Activated B cell treated with CpG ODN at 0.5 μM for 24 hours (primary cell): ENCODE measurements at regions not wholly inside any gene's neighbourhood (a gene's known extent, or its start where the extent isn't known, plus 50 kb on each side); places are given as distances from the start of the nearest gene placed in this dataset.
"Not testable (repeated sequence)": the region's sequence is repeated elsewhere in the genome, so short reads cannot be mapped to it uniquely, and the experiment has no call there.

Source experiments
- ATAC-seq: fragments of 200-7000 bp; cut with Tn5 transposase; one replicate; pipeline ENCODE4 v1.10.0; 2021; ENCODE audit warnings: low read depth, mild to moderate bottlenecking, moderate library complexity
- CTCF ChIA-PET: fragments of 350-600 bp; sonication (Branson Sonifier 250); formaldehyde crosslinking; loops from one replicate; lab custom pipeline; 2021; ENCODE audit warnings: antibody characterized with exemption; lab: Charles Lee
- POLR2A ChIA-PET: fragments of 350-600 bp; sonication (Branson Sonifier 250); formaldehyde crosslinking; loops from one replicate; lab custom pipeline; 2021; ENCODE audit warnings: antibody characterized with exemption; lab: Charles Lee
- DNase-seq: peaks from one replicate; pipeline ENCODE4 v3.0.0; 2022
- H3K27ac Mint-ChIP-seq: one replicate; pipeline ENCODE4 v1.8.0; 2020; ENCODE audit warnings: mixed read lengths
- H3K27me3 Mint-ChIP-seq: one replicate; pipeline ENCODE4 v1.8.0; 2021; ENCODE audit warnings: mixed read lengths
- H3K36me3 Mint-ChIP-seq: one replicate; pipeline ENCODE4 v1.8.0; 2021; ENCODE audit warnings: low read depth, mixed read lengths
- H3K4me1 Mint-ChIP-seq: one replicate; pipeline ENCODE4 v1.8.0; 2021; ENCODE audit warnings: mixed read lengths
- H3K4me3 Mint-ChIP-seq: one replicate; pipeline ENCODE4 v1.8.0; 2020; ENCODE audit warnings: mild to moderate bottlenecking, mixed read lengths
- H3K9me3 Mint-ChIP-seq: one replicate; pipeline ENCODE4 v1.8.0; 2020; ENCODE audit warnings: mixed read lengths
- CTCF ChIP-seq: fragments of 200-600 bp; IDR thresholded peaks from one replicate; pipeline ENCODE4 v1.8.0; 2022; ENCODE audit warnings: antibody characterized with exemption, mild to moderate bottlenecking
- intact Hi-C: fragments of 100-400 bp; cut with micrococcal nuclease; formaldehyde crosslinking; loops from one replicate; pipeline ENCODE4 v1.15.1; 2024

GRCh38 chr3:70466096-70466495, 153.7 kb upstream of the MDFIC2 start:
- no peaks in the 10 kb centered on the region for H3K4me1 Mint-ChIP-seq
- TF ChIP-seq CTCF: no peak
- H3K36me3 Mint-ChIP-seq: no peaks in the 10 kb centered on the region
- H3K27ac Mint-ChIP-seq: no peak overlapping the region
- no peak for DNase-seq
- POLR2A ChIA-PET: no interaction called here
- ATAC-seq: no peak
- H3K9me3 Mint-ChIP-seq: peaks cover 3% of the 10 kb centered on the region
- no peaks in the 10 kb centered on the region for H3K27me3 Mint-ChIP-seq
- CTCF ChIA-PET: no interaction called here
- H3K4me3 Mint-ChIP-seq: no peak overlapping the region
- intact Hi-C loops: no loop called here

- CTCF ChIA-PET: no interaction called here
- DNase-seq (no peak), ATAC-seq (no peak)
- peaks cover 8% of the 10 kb centered on the region for H3K9me3 Mint-ChIP-seq
- no peaks in the 10 kb centered on the region for H3K4me1 Mint-ChIP-seq
- no peak overlapping the region for H3K27ac Mint-ChIP-seq
- H3K4me3 Mint-ChIP-seq: no peak overlapping the region
- intact Hi-C loops: no loop called here
- TF ChIP-seq CTCF: no peak
- H3K27me3 Mint-ChIP-seq: peaks cover 4% of the 10 kb centered on the region
- POLR2A ChIA-PET: no interaction called here
- H3K36me3 Mint-ChIP-seq: no peaks in the 10 kb centered on the region
Measured at GRCh38 chr3:70464876-70465275, 152.4 kb upstream of the MDFIC2 start.

- Mint-ChIP-seq H3K27ac (no peak overlapping the region), H3K27me3 (peaks cover 4% of the 10 kb centered on the region), H3K9me3 (peaks cover 8% of the 10 kb centered on the region), H3K4me1 (no peaks in the 10 kb centered on the region), H3K4me3 (no peak overlapping the region), H3K36me3 (no peaks in the 10 kb centered on the region)
- TF ChIP-seq CTCF: no peak
- ATAC-seq: no peak
- no peak for DNase-seq
- ChIA-PET POLR2A (no interaction called here), CTCF (no interaction called here)
- intact Hi-C loops: no loop called here
Measured at GRCh38 chr3:70464465-70464864, 152.0 kb upstream of the MDFIC2 start.

GRCh38 chr3:70450220-70450619, 137.8 kb upstream of the MDFIC2 start:
- DNase-seq, H3K9me3 Mint-ChIP-seq, H3K27me3 Mint-ChIP-seq, H3K4me1 Mint-ChIP-seq, CTCF ChIA-PET, ATAC-seq, H3K36me3 Mint-ChIP-seq, H3K4me3 Mint-ChIP-seq, POLR2A ChIA-PET, H3K27ac Mint-ChIP-seq, intact Hi-C loops: not testable (repeated sequence)

- H3K4me3 Mint-ChIP-seq, DNase-seq, H3K4me1 Mint-ChIP-seq, ATAC-seq, intact Hi-C loops, H3K27me3 Mint-ChIP-seq, H3K9me3 Mint-ChIP-seq, POLR2A ChIA-PET, H3K27ac Mint-ChIP-seq, CTCF ChIA-PET, H3K36me3 Mint-ChIP-seq: not testable (repeated sequence)
Measured at GRCh38 chr3:70435422-70435821, 123.0 kb upstream of the MDFIC2 start.

GRCh38 chr3:70433091-70433490, 120.7 kb upstream of the MDFIC2 start:
- Mint-ChIP-seq H3K36me3 (no peaks in the 10 kb centered on the region), H3K4me3 (no peak overlapping the region), H3K9me3 (no peaks in the 10 kb centered on the region), H3K27ac (no peak overlapping the region), H3K27me3 (no peaks in the 10 kb centered on the region), H3K4me1 (no peaks in the 10 kb centered on the region)
- ATAC-seq (no peak), DNase-seq (no peak)
- TF ChIP-seq CTCF: no peak
- ChIA-PET POLR2A (no interaction called here), CTCF (no interaction called here)
- intact Hi-C loops: no loop called here
